IMR-90 (cell line): ENCODE measurements at regions not wholly inside any gene's neighbourhood (a gene's known extent, or its start where the extent isn't known, plus 50 kb on each side); places are given as distances from the start of the nearest gene placed in this dataset.

Experiments used
- ATAC-seq: fragments of 200-7000 bp; cut with Tn5 transposase; 2 replicates; pipeline ENCODE4 v1.9.1; 2020; ENCODE audit warnings: low read depth, mild to moderate bottlenecking, moderate library complexity
- BruUV-seq: library from RNA; stranded (reverse); fragments of 400-500 nt; replicated peaks from 2 replicates; lab custom pipeline; 2021; lab: Mats Ljungman, UMichigan
- CTCF ChIA-PET: fragments of 300-600 bp; formaldehyde crosslinking; extraction: SDS; loops from one replicate; lab custom pipeline; 2021; ENCODE audit warnings: antibody characterized with exemption; lab: Yijun Ruan, JAX
- POLR2A ChIA-PET: fragments of 300-600 bp; sonication (Branson Sonifier 250); formaldehyde crosslinking; loops from one replicate; lab custom pipeline; 2022; ENCODE audit warnings: antibody characterized with exemption; ENCODE audit not compliant: unreplicated experiment; lab: Charles Lee
- DNase-seq: peaks from one replicate; pipeline ENCODE4 v3.0.0; 2013
- H2AFZ ChIP-seq: replicated peaks from 2 replicates; pipeline ENCODE3; 2013; ENCODE audit warnings: low read length, mild to moderate bottlenecking; ENCODE audit not compliant: poor library complexity
- H2AK5ac ChIP-seq: 2 replicates; pipeline ENCODE4 v1.6.1; 2013; ENCODE audit warnings: low read depth, low read length, inconsistent platforms
- H2AK9ac ChIP-seq: replicated peaks from 2 replicates; pipeline ENCODE3; 2013; ENCODE audit warnings: mild to moderate bottlenecking, low read depth, low read length, moderate library complexity; ENCODE audit not compliant: poor library complexity
- H2BK120ac ChIP-seq: 2 replicates; pipeline ENCODE4 v1.6.1; 2013; ENCODE audit warnings: low read depth, low read length, inconsistent platforms
- H2BK15ac ChIP-seq: 3 replicates; pipeline ENCODE4 v1.6.1; 2013; ENCODE audit warnings: low read depth, low read length, inconsistent platforms
- H2BK20ac ChIP-seq: 2 replicates; pipeline ENCODE4 v1.6.1; 2013; ENCODE audit warnings: low read depth, mild to moderate bottlenecking, inconsistent platforms, low read length, moderate library complexity
- H2BK5ac ChIP-seq: 2 replicates; pipeline ENCODE4 v1.6.1; 2013; ENCODE audit warnings: mild to moderate bottlenecking, low read depth, low read length, inconsistent platforms; ENCODE audit not compliant: poor library complexity, severe bottlenecking
- H3K14ac ChIP-seq: replicated peaks from 2 replicates; pipeline ENCODE4 v1.6.1; 2013; ENCODE audit warnings: low read depth, low read length, inconsistent platforms
- H3K18ac ChIP-seq: 2 replicates; pipeline ENCODE4 v1.6.1; 2013; ENCODE audit warnings: low read depth, low read length, control low read depth
- H3K23ac ChIP-seq: 2 replicates; pipeline ENCODE4 v1.6.1; 2013; ENCODE audit warnings: low read depth, low read length, inconsistent platforms
- H3K27ac ChIP-seq: 2 replicates; pipeline ENCODE4 v1.5.1; 2013; ENCODE audit warnings: mild to moderate bottlenecking, control low read depth, low read length; ENCODE audit not compliant: insufficient read depth
- H3K27me3 ChIP-seq: 2 replicates; pipeline ENCODE4 v1.6.1; 2013; ENCODE audit warnings: low read length; ENCODE audit not compliant: control insufficient read depth, insufficient read depth
- H3K36me3 ChIP-seq: 2 replicates; pipeline ENCODE4 v1.6.1; 2013; ENCODE audit warnings: low read length, mixed read lengths; ENCODE audit not compliant: control insufficient read depth, insufficient read depth
- H3K4ac ChIP-seq: 2 replicates; pipeline ENCODE4 v1.6.1; 2013; ENCODE audit warnings: low read depth, low read length, inconsistent platforms
- H3K4me1 ChIP-seq: 2 replicates; pipeline ENCODE4 v1.6.1; 2013; ENCODE audit warnings: low read length, mixed read lengths; ENCODE audit not compliant: control insufficient read depth, insufficient read depth
- H3K4me2 ChIP-seq: 2 replicates; pipeline ENCODE4 v1.6.1; 2013; ENCODE audit warnings: low read depth, mild to moderate bottlenecking, control low read depth, low read length, moderate library complexity
- H3K4me3 ChIP-seq: 2 replicates; pipeline ENCODE4 v1.5.1; 2013; ENCODE audit warnings: low read depth, mild to moderate bottlenecking, control low read depth, low read length, moderate library complexity; ENCODE audit not compliant: insufficient read depth
- H3K56ac ChIP-seq: 2 replicates; pipeline ENCODE4 v1.6.1; 2013; ENCODE audit warnings: low read length, inconsistent platforms; ENCODE audit not compliant: insufficient read depth; ENCODE audit errors: extremely low read depth
- H3K79me1 ChIP-seq, 2 experiments: 2 replicates each; pipeline ENCODE4 v1.6.1; 2013; ENCODE audit warnings: low read length in 2 of 2, inconsistent platforms in 1 of 2, low read depth in 1 of 2
- H3K9ac ChIP-seq: 2 replicates; pipeline ENCODE4 v1.6.1; 2013; ENCODE audit warnings: low read depth, low read length, control low read depth
- H3K9me1 ChIP-seq: 2 replicates; pipeline ENCODE4 v1.6.1; 2013; ENCODE audit warnings: low read length, inconsistent platforms; ENCODE audit not compliant: insufficient read depth
- H3K9me3 ChIP-seq: 2 replicates; pipeline ENCODE4 v1.6.1; 2013; ENCODE audit warnings: low read length; ENCODE audit not compliant: control insufficient read depth, insufficient read depth
- H4K20me1 ChIP-seq: 2 replicates; pipeline ENCODE4 v1.6.1; 2013; ENCODE audit warnings: low read length, inconsistent platforms; ENCODE audit not compliant: insufficient read depth
- H4K5ac ChIP-seq: 2 replicates; pipeline ENCODE4 v1.6.1; 2013; ENCODE audit warnings: mild to moderate bottlenecking, low read depth, low read length, control low read depth
- H4K8ac ChIP-seq, 2 experiments: 2 replicates each; pipeline ENCODE4 v1.6.1; 2013; ENCODE audit warnings: low read depth in 2 of 2, low read length in 2 of 2, control low read depth in 1 of 2, inconsistent platforms in 1 of 2
- H4K91ac ChIP-seq: 2 replicates; pipeline ENCODE4 v1.6.1; 2013; ENCODE audit warnings: low read depth, low read length, inconsistent platforms; ENCODE audit not compliant: insufficient read depth
- BHLHE40 ChIP-seq: fragments of 150-350 bp; IDR thresholded peaks from 2 replicates; pipeline ENCODE4 v1.6.1; 2016; ENCODE audit warnings: mild to moderate bottlenecking, low read depth, low read length
- CEBPB ChIP-seq: IDR thresholded peaks from 2 replicates; pipeline ENCODE4 v1.6.1; 2012; ENCODE audit warnings: low read depth, low read length, improper control_type of control experiment
- WGBS, 2 experiments: methylation state at CpG; one replicate each; pipeline versions ENCODE4 v1.1.5 to v1.1.7; 2013; ENCODE audit warnings: missing lambda C conversion rate in 2 of 2; ENCODE audit not compliant: insufficient read length in 1 of 2; ENCODE audit errors: extremely low coverage in 2 of 2; 5-methylcytosine and 5-hydroxymethylcytosine counted together
- dilution Hi-C: fragments of 300-500 bp; cut with HindIII; formaldehyde crosslinking; loops from one replicate; pipeline ENCODE4 v1.14.3; 2018; ENCODE audit warnings: low sequenced_read_pairs; ENCODE audit not compliant: unreplicated experiment
- in situ Hi-C: fragments of 300-500 bp; cut with MboI; formaldehyde crosslinking; loops from 3 replicates; pipeline ENCODE4 v1.14.3; 2019; ENCODE audit warnings: low sequenced_read_pairs, inconsistent platforms, mixed read lengths
- intact Hi-C: fragments of 100-400 bp; cut with micrococcal nuclease; formaldehyde crosslinking; loops from 2 replicates; pipeline ENCODE4 v1.10.0; 2022

DNA sequence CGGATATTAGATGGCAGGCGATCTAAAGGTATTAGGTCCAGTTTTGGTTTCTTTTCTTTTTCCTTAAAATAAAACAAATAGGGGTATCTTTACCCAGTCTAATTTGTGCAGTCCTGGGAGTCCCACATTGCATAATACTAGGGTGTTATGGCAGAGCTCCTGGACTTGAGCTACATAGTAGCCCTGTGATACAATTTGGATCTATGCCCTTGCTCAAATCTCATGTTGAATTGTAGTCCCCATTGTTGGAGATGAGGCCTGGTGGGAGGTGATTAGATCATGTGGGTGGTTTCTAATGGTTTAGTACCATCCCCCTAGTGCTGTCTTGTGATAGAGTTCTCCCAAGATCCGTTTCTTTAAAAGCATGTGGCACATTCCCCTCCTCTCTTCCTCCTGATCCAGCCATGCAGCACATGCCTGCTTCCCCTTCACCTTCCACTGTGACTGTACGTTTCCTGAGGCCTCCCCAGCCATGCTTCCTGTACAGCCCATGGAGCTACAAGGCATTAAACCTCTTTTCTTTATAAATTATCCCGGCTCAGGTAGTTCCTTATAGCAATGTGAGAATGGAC lies 141.9 kb downstream of the RPS24 start:
- no peak overlapping the region for H3K4me3 ChIP-seq
- dilution Hi-C loops, result no loop called here
- WGBS, 2 experiments, result 83% methylated on average over 1 of the region's 5 CpGs; no CpG with 5 or more reads in 1 of the 2 experiments
- peak; percentile 25 for DNase-seq
- H2BK15ac ChIP-seq, result no peak overlapping the region
- H3K18ac ChIP-seq, result no peak overlapping the region
- no peak overlapping the region for H3K4me2 ChIP-seq
- no TSS peak for BruUV-seq
- peaks cover 3% of the 10 kb centered on the region for H3K9me1 ChIP-seq
- no peak overlapping the region for H2AFZ ChIP-seq
- no peak overlapping the region for H3K14ac ChIP-seq
- no peak overlapping the region for H4K5ac ChIP-seq
- no peak overlapping the region for H4K8ac ChIP-seq
- no peak overlapping the region for H3K4ac ChIP-seq
- TF ChIP-seq CEBPB (0 out of 2 replicates have a peak, but pooled peaks have one; percentile 23), BHLHE40 (no peak)
- no peak overlapping the region for H2AK5ac ChIP-seq
- H3K23ac ChIP-seq, result no peak overlapping the region
- ChIA-PET POLR2A (no interaction called here), CTCF (interaction anchor here (0.9 kb wide), 1 partner anchor 19 kb away, joined by 4 read pairs; no protein-coding TSS in a partner anchor)
- H3K79me1 ChIP-seq, result no peaks in the 10 kb centered on the region
- no peak overlapping the region for H3K56ac ChIP-seq
- H4K91ac ChIP-seq, result no peak overlapping the region
- no peak for ATAC-seq
- H3K9me3 ChIP-seq, result no peaks in the 10 kb centered on the region
- no peak overlapping the region for H3K9ac ChIP-seq
- no peak overlapping the region for H2BK5ac ChIP-seq
- H4K20me1 ChIP-seq, result no peaks in the 10 kb centered on the region
- H2BK120ac ChIP-seq, result no peak overlapping the region
- in situ Hi-C loops, result no loop called here
- peaks cover 1% of the 10 kb centered on the region; the same call in 1 of the 2 replicates for H3K4me1 ChIP-seq
- peaks cover 9% of the 10 kb centered on the region for H3K27me3 ChIP-seq
- H3K27ac ChIP-seq, result no peak overlapping the region
- intact Hi-C loops, result no loop called here
- H2AK9ac ChIP-seq, result no peak overlapping the region
- H3K36me3 ChIP-seq, result no peaks in the 10 kb centered on the region
- no peak overlapping the region for H2BK20ac ChIP-seq
